GM19328 (cell line): ENCODE measurements at regions not wholly inside any gene's neighbourhood (a gene's known extent, or its start where the extent isn't known, plus 50 kb on each side); places are given as distances from the start of the nearest gene placed in this dataset.
"Not testable (repeated sequence)": the region's sequence is repeated elsewhere in the genome, so short reads cannot be mapped to it uniquely, and the experiment has no call there.

Experiments
- ATAC-seq: cut with Tn5 transposase; IDR thresholded peaks from one replicate; pipeline ENCODE4 v1.9.1; 2021; ENCODE audit warnings: mild to moderate bottlenecking, moderate library complexity; ENCODE audit not compliant: unreplicated experiment

DNA sequence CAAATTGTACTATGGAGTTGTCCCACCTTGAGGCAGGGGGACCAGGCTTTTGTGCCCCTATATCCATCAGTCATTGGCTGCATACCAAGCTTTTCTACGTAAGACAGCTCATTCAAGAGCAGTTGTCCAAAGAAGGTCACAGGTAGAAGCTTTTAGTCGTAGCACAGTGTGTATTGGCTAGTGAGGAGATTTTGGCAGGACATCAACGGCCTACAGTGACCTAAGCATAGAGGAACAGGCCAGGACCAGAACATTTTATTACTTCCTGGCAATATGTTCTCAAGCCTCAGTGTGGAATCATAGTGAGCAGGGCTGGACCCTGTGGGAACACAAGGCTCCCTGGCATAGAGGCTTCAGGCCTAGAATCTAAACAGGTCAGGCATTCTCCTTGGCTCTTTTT, 105.4 kb upstream of the ANKRD28 start:
- no peak for ATAC-seq

DNA sequence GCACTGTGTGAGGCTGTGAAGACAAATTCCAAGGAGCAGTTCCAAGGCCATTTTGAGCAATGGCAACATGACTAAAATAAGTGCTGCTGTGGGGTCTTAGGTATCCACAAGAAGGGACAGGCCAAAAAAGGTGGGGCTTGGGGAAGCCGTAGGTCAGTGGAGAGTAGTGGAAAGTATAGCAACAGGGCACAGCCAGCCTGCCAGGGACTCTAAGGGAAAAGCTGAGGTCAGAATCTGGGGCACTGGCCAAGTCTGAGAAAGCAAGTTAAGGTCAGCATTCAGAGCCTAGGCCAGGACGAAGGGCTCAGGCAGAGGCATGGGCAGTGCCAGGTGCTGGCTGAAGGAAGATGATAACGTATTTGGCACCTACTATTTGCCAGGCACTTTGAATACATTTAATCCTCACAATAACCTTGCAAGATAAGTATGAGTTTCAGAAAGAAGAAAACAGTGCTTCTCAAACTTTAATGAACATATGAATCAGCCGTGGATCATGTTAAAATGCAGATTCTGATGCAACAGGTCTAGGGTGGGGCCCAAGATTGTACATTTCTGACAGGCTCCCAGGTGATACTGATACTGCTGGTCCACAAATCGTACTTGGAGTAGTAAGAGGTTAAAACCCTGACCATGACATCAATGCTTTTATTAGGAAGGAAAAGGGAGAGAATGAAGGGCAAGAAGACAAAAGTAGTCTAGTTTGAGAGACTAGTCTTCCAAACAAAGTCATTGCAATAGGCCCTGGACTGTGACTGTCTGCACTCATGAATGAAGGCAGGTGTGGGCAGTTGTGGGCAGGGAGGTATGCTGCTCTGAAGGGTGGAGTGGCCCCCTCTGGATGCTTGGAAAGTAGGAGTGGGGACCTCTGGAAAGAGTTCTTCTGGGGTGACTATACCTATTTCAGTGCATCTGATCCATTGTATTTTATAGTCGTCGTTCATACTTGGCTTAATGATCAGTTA, 106.3 kb upstream of the ANKRD28 start:
- no peak for ATAC-seq

- ATAC-seq, result no peak
Measured at GRCh38 chr3:15905041-15905440, 107.3 kb upstream of the ANKRD28 start.

DNA sequence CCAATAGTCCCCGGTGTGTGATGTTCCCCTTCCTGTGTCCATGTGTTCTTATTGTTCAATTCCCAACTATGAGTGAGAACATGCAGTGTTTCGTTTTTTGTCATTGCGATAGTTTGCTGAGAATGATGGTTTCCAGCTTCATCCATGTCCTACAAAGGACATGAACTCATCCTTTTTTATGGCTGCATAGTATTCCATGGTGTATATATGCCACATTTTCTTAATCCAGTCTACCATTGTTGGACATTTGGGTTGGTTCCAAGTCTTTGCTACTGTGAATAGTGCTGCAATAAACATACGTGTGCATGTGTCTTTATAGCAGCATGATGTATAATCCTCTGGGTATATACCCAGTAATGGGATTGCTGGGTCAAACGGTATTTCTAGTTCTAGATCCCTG, 109.6 kb upstream of the ANKRD28 start:
- not testable (repeated sequence) for ATAC-seq

- ATAC-seq, result no peak
Measured at GRCh38 chr3:15918988-15919387, 121.2 kb upstream of the ANKRD28 start.

DNA sequence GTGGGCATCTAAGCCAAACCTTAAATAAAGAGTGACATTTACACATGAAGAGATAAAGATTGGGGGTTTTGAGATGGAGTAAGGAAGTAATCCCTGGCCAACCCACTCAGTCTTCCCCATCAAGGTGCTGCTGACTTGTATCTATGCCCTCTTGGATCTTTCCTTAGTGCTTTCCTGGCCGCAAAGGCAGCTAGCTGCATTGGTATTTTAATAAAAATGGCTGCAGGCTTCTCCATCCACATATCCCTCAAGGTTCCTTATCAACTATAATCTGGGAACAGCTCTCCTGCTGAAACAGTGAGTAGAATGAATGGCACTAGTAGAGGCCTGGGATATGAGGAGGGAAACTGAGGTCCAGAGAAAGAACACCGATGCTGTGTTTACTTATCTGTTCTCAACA, 122.2 kb upstream of the ANKRD28 start:
- no peak for ATAC-seq

DNA sequence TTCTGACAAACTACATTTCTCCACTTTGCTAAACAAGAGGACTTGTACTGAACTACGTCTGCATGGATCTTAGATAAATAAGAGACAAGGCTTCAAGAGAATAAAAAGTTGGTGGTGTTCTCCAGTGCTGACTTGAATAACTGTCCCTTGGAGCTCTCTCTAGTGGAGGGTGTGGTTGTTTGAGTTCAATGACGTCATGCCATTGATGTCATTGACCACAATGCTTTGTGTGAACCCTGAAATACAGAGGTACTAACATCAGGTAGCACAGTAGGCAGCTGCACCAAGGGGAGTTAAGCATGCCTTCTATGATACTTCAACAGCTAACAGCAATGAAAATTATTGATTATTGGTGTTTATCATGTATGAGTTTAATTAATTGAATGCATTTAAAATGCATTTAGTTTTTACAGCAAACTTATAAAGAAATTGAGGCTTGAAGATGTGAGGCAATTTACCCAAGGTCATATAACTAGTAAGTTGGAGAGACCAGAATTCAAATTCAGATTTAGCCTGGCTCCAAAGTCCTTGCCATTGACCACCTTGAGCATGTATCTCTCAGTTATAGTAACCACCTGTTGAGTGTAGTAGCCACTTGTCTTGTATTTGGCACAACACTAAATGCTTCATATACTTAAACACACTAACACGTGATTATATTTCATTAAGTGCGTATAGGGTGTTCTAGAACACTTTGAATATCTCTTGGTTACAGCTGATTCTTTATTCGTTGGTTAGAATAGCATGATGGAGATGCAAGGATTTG, 126.0 kb upstream of the ANKRD28 start:
- ATAC-seq, result no peak

GRCh38 chr3:15924914-15925313, 127.1 kb upstream of the ANKRD28 start:
- no peak for ATAC-seq

GRCh38 chr3:15926871-15927270, 129.1 kb upstream of the ANKRD28 start:
- no peak for ATAC-seq

DNA sequence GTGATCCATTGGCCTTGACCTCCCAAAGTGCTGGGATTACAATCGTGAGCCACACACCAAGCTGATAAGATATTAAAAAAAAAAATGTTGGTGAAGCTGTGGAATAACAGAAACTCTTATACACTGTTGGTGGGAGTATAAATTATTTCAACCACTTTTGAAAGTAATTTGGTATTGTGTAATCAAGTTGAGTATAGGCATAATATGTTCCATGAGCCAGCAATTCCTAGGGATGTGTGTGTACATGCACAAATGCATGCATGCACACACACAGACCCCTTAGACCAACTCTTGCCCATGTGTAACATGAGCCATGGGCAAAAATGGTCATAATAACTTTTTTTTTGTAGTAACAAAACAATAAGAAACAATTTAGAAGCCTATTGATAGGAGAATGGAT, 130.2 kb upstream of the ANKRD28 start:
- ATAC-seq, result no peak

- no peak for ATAC-seq
Measured at GRCh38 chr3:15929944-15930571, 132.3 kb upstream of the ANKRD28 start.

DNA sequence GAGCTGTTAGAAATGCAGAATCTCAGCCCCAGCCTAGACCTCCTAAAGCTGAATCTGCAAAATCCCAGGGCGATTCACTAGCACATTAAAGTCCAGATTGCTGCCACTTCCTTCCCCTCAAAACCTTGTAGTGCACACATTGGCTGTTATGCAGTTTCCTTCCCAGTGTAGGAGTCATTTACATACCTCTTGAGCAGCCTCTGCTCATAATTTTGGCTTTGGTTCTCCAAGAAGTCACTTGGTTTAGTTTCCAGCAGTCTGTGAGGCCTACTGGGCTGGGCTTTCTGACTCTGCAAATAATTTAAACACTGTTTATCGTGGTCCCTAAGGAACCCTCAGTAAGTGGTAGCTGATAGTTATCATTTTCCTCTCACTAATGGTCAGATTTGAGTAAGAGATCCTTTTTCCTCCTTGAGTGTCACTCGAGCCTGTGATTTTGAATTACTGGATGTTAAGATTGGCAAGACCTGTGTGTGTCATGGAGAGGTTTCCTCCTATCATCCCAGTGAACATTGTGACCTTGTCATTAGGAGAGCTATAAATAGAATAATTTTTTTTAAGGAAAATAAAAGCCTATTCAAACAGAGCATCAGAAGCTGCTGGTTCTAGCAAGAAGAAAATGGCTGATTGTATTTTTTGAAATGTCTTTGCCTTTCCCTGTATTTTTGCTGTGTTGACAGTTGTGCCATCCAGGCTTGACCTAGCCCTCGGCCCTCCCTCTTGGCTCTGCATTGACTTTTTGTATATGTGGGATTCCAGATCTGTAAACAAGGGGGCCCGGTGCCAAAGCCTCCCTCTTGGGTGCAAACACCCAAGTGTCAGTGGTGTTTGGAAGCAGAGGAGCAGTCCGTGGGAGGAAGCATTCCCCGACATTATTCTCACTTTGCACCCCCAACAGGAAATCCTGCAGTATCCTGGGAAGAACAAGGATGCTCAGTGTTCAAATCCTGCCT, 134.8 kb upstream of the ANKRD28 start:
- ATAC-seq, result no peak

DNA sequence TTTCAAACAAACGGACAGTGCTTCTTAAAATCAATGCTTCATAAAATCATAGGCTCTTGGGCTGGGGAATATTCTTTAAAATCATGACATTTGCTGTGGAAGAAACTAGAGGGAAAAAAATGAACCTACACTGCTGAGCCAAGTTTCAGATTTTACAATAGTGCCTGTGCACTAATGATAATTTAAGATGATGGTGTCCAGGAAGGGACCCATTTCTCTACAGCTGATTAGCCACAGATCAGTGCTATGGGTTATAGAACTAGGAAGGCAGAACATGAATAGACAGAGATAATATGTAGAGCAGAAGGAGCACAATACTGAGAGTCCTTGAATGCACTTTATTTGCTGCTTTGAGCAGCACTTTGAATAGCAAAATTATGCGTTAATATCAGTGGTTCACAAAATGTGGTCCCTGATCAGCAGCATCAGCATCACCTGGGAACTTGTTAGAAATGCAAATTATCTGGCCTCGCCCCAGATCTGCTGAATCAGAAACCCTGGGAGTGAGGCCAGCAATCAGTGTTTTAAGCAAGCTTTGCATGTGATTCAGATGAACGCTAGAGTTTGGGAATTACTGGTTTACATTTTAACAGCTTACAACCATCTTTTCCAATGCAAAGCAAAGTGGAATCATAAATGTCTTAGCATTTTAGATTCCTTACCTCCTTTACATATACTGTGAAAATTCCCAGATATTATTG, 135.8 kb upstream of the ANKRD28 start:
- ATAC-seq, result no peak

- ATAC-seq, result no peak
Measured at GRCh38 chr3:15934389-15935195, 136.8 kb upstream of the ANKRD28 start.

- no peak for ATAC-seq
Measured at GRCh38 chr3:15936312-15936711, 138.5 kb upstream of the ANKRD28 start.

DNA sequence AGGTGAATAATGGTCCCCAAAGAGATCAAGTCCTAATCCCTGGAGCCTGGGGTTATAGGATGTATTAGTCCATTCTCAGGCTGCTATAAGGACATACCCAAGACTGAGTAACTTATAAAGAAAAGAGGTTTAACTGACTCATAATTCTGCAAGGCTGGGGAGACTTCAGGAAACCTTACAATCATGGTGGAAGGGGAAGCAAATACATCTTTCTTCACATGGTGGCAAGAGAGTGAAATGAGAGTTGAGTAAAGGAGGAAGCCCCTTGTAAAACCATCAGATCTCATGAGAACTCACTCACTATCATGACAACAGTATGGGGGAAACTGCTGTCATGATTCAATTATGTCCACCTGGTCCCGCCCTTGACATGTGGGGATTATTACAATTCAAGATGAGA, 142.9 kb upstream of the ANKRD28 start:
- no peak for ATAC-seq

- not testable (repeated sequence) for ATAC-seq
Measured at GRCh38 chr3:15941457-15941856, 143.7 kb upstream of the ANKRD28 start.

DNA sequence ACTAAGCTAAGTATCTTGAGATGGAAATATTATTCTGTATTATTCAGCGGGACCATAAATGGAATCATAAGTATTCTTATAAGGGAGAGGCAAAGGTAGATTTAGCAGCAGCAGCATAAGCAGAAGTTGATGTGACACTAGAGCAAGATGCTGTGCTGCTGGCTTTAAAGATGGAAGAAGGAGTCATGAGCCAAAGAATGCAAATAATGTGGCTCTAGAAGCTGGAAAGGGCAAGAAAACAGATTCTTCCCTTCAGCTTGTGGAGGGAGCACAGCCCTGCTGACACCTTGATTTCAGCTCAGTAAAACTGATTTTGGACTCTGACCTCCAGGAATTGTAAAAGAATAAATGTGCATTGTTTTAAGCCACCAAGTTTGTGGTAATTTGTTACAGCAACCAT, 144.2 kb upstream of the ANKRD28 start:
- no peak for ATAC-seq

GRCh38 chr3:15942462-15942861, 144.7 kb upstream of the ANKRD28 start:
- no peak for ATAC-seq
